Effector CD4-positive, alpha-beta T cell (primary cell): ENCODE measurements at regions not wholly inside any gene's neighbourhood (a gene's known extent, or its start where the extent isn't known, plus 50 kb on each side); places are given as distances from the start of the nearest gene placed in this dataset.

Experiments used
- DNase-seq: peaks from one replicate; pipeline ENCODE4 v3.0.0-alpha.2; 2020

- no peak for DNase-seq
Observed at GRCh38 chr10:24152270-24152669, 56.7 kb upstream of the KIAA1217 start.

GRCh38 chr10:24153031-24153430 is 55.9 kb upstream of the KIAA1217 start:
- no peak for DNase-seq

- no peak for DNase-seq
Observed at GRCh38 chr10:24153537-24153936, 55.4 kb upstream of the KIAA1217 start.

- no peak for DNase-seq
Observed at GRCh38 chr10:24156686-24157085, 52.3 kb upstream of the KIAA1217 start.

- no peak for DNase-seq
Observed at GRCh38 chr10:24157567-24157966, 51.4 kb upstream of the KIAA1217 start.
